ENCODE measurements at regions not wholly inside any gene's neighbourhood (a gene's known extent, or its start where the extent isn't known, plus 50 kb on each side); places are given as distances from the start of the nearest gene placed in this dataset.

GRCh38 chr18:52237551-52237950, 102.4 kb upstream of the DCC start:
- H3K9me3 ChIP-seq (replicated peaks in 1 of 2; ENCODE audit: control insufficient read depth in 1 of 2, insufficient read depth in 1 of 2, low read length in 2 of 2), result no peaks in the 10 kb centered on the region

GRCh38 chr18:52242711-52243110, 97.3 kb upstream of the DCC start:
- no peaks in the 10 kb centered on the region for H3K9me3 ChIP-seq (replicated peaks in 1 of 2; ENCODE audit: control insufficient read depth in 1 of 2, insufficient read depth in 1 of 2, low read length in 2 of 2)
- no peaks in the 10 kb centered on the region for H3K4me1 Mint-ChIP-seq
- intact Hi-C loops (cut with micrococcal nuclease), result no loop called here
- H3K9ac ChIP-seq (ENCODE audit: insufficient read depth, low read length, poor library complexity, severe bottlenecking), result no peak overlapping the region
- no peaks in the 10 kb centered on the region for H3K4me1 ChIP-seq (ENCODE audit: control insufficient read depth in 1 of 2, insufficient read depth in 2 of 2, low read length in 2 of 2)
- no peak overlapping the region for H2AFZ ChIP-seq (ENCODE audit: insufficient read depth, low read depth, low read length, poor library complexity, severe bottlenecking)
- H3K27ac Mint-ChIP-seq, result no peak overlapping the region
- H3K79me2 ChIP-seq (ENCODE audit: insufficient read depth, low read length), result no peaks in the 10 kb centered on the region
- H3K4me2 ChIP-seq (replicated peaks; ENCODE audit: extremely low read depth, low read length, poor library complexity, severe bottlenecking), result no peak overlapping the region
- H3K36me3 Mint-ChIP-seq, result no peaks in the 10 kb centered on the region
- H3K9me3 Mint-ChIP-seq, result peaks cover 2 to 11% (median 3%) of the 10 kb centered on the region in 7 donors
- TF ChIP-seq CTCF (IDR thresholded peaks at IDR 0.05), result no peak
- no peak overlapping the region for H3K4me3 ChIP-seq (replicated peaks in 1 of 3; ENCODE audit: low read depth in 2 of 3, low read length in 3 of 3)
- no peak overlapping the region for H3K27ac ChIP-seq (ENCODE audit: low read depth in 1 of 2, low read length in 2 of 2)
- no CpG with 5 or more reads among the region's 2 CpGs for WGBS (ENCODE audit: insufficient coverage)
- no peaks in the 10 kb centered on the region for H4K20me1 ChIP-seq (ENCODE audit: insufficient read depth, low read length)
- no peaks in the 10 kb centered on the region for H3K36me3 ChIP-seq (replicated peaks in 1 of 2; ENCODE audit: control insufficient read depth in 1 of 2, insufficient read depth in 2 of 2, low read length in 2 of 2)
- H3K27me3 ChIP-seq (ENCODE audit: control insufficient read depth in 2 of 2, insufficient read depth in 2 of 2, low read length in 2 of 2), result no peaks in the 10 kb centered on the region
- H3K27me3 Mint-ChIP-seq (ENCODE audit: low read depth in 3 of 3), result peaks cover 0 to 1% (median 0%) of the 10 kb centered on the region in 3 donors
- H3K4me3 Mint-ChIP-seq, result no peak overlapping the region
- no peak for DNase-seq

More at GRCh38 chr18:52237551-52237950, 102.4 kb upstream of the DCC start:
- no peak overlapping the region for H2AFZ ChIP-seq (ENCODE audit: insufficient read depth, low read depth, low read length, poor library complexity, severe bottlenecking)
- H3K4me3 ChIP-seq (replicated peaks in 1 of 3; ENCODE audit: low read depth in 2 of 3, low read length in 3 of 3), result no peak overlapping the region
- no peak for DNase-seq
- no peak overlapping the region for H3K27ac Mint-ChIP-seq
- H3K4me1 ChIP-seq (ENCODE audit: control insufficient read depth in 1 of 2, insufficient read depth in 2 of 2, low read length in 2 of 2), result no peaks in the 10 kb centered on the region
- intact Hi-C loops (cut with micrococcal nuclease), result no loop called here
- peaks cover 0 to 5% (median 2%) of the 10 kb centered on the region in 7 donors for H3K9me3 Mint-ChIP-seq
- H3K36me3 Mint-ChIP-seq, result no peaks in the 10 kb centered on the region
- H3K4me3 Mint-ChIP-seq, result no peak overlapping the region
- no peaks in the 10 kb centered on the region for H3K79me2 ChIP-seq (ENCODE audit: insufficient read depth, low read length)
- no peak overlapping the region for H3K27ac ChIP-seq (ENCODE audit: low read depth in 1 of 2, low read length in 2 of 2)
- no peak overlapping the region for H3K4me2 ChIP-seq (replicated peaks; ENCODE audit: extremely low read depth, low read length, poor library complexity, severe bottlenecking)
- H3K4me1 Mint-ChIP-seq, result no peaks in the 10 kb centered on the region
- no peak overlapping the region for H3K9ac ChIP-seq (ENCODE audit: insufficient read depth, low read length, poor library complexity, severe bottlenecking)
- TF ChIP-seq CTCF (IDR thresholded peaks at IDR 0.05), result no peak
- H4K20me1 ChIP-seq (ENCODE audit: insufficient read depth, low read length), result no peaks in the 10 kb centered on the region
- peaks cover 0 to 2% (median 1%) of the 10 kb centered on the region in 3 donors for H3K27me3 Mint-ChIP-seq (ENCODE audit: low read depth in 3 of 3)
- H3K36me3 ChIP-seq (replicated peaks in 1 of 2; ENCODE audit: control insufficient read depth in 1 of 2, insufficient read depth in 2 of 2, low read length in 2 of 2), result no peaks in the 10 kb centered on the region
- no peaks in the 10 kb centered on the region for H3K27me3 ChIP-seq (ENCODE audit: control insufficient read depth in 2 of 2, insufficient read depth in 2 of 2, low read length in 2 of 2)
- WGBS (ENCODE audit: insufficient coverage), result 83% methylated on average over 1 of the region's 2 CpGs

Data from CD14-positive monocyte (primary cell).